Right atrium auricular region (tissue), 2 donors: ENCODE measurements at regions not wholly inside any gene's neighbourhood (a gene's known extent, or its start where the extent isn't known, plus 50 kb on each side); places are given as distances from the start of the nearest gene placed in this dataset.

Source experiments
- DNase-seq: peaks from one replicate; pipeline ENCODE4 v3.0.0-alpha.2; 2019; ENCODE audit warnings: low spot score
- H3K27ac ChIP-seq, 2 donors: fragments of 200-600 bp; sonication (generic); 1 replicate in 1 of 2; 2 replicates in 1 of 2; pipeline ENCODE4 v1.5.1; 2016 to 2019
- H3K27me3 ChIP-seq, 2 donors: fragments of 200-600 bp; sonication (generic); one replicate each; pipeline versions ENCODE4 v1.5.1 to v1.6.0; 2017 to 2019
- H3K36me3 ChIP-seq: fragments of 200-600 bp; sonication (generic); one replicate; pipeline ENCODE4 v1.5.1; 2016
- H3K4me1 ChIP-seq, 2 donors: fragments of 200-600 bp; sonication (generic); one replicate each; pipeline versions ENCODE4 v1.5.1 to v1.6.0; 2017 to 2019
- H3K4me3 ChIP-seq, 2 donors: fragments of 200-600 bp; sonication (generic); 1 replicate in 1 of 2; 2 replicates in 1 of 2; pipeline ENCODE4 v1.5.1; 2017 to 2019; ENCODE audit warnings: mild to moderate bottlenecking in 1 of 2, moderate library complexity in 1 of 2
- H3K9me3 ChIP-seq, 2 donors: fragments of 200-600 bp; sonication (generic); one replicate each; pipeline ENCODE4 v1.5.1; 2019
- CTCF ChIP-seq, 2 donors: fragments of 200-600 bp; sonication (generic); IDR thresholded peaks; one replicate each; pipeline ENCODE4 v1.5.1; 2019; ENCODE audit warnings: antibody characterized with exemption in 2 of 2

- Histone ChIP-seq H3K27ac (no peak overlapping the region), H3K4me3 (no peak overlapping the region), H3K9me3 (no peaks in the 10 kb centered on the region), H3K36me3 (no peaks in the 10 kb centered on the region), H3K27me3 (no peaks in the 10 kb centered on the region), H3K4me1 (no peaks in the 10 kb centered on the region)
- TF ChIP-seq CTCF (IDR thresholded peaks at IDR 0.05) = no peak
- no peak for DNase-seq
These were observed 140.1 kb downstream of the NXPE2 start for GRCh38 chr11:114818382-114818781.

- H3K9me3 ChIP-seq = peaks cover 0 to 6% of the 10 kb centered on the region in 2 donors
- no peak for DNase-seq
- H3K4me1 ChIP-seq = no peaks in the 10 kb centered on the region
- no peak for TF ChIP-seq CTCF (IDR thresholded peaks at IDR 0.05)
- H3K27me3 ChIP-seq = no peaks in the 10 kb centered on the region
- H3K27ac ChIP-seq = no peak overlapping the region
- H3K4me3 ChIP-seq = no peak overlapping the region
- no peaks in the 10 kb centered on the region for H3K36me3 ChIP-seq
These were observed 140.7 kb downstream of the NXPE2 start for GRCh38 chr11:114819028-114819427.

GRCh38 chr11:114820621-114821020 lies 142.3 kb downstream of the NXPE2 start:
- Histone ChIP-seq H3K36me3 (no peaks in the 10 kb centered on the region), H3K4me1 (no peaks in the 10 kb centered on the region), H3K4me3 (no peak overlapping the region), H3K27me3 (no peaks in the 10 kb centered on the region), H3K27ac (no peak overlapping the region), H3K9me3 (peaks cover 0 to 11% of the 10 kb centered on the region in 2 donors)
- TF ChIP-seq CTCF (IDR thresholded peaks at IDR 0.05) = no peak
- no peak for DNase-seq

- Histone ChIP-seq H3K36me3 (no peaks in the 10 kb centered on the region), H3K27me3 (no peaks in the 10 kb centered on the region)
- no peak for DNase-seq
These were observed 143.5 kb downstream of the NXPE2 start for GRCh38 chr11:114821621-114822412.

GRCh38 chr11:114826910-114827442 lies 148.6 kb downstream of the NXPE2 start:
- TF ChIP-seq CTCF (IDR thresholded peaks at IDR 0.05) = no peak
- H3K9me3 ChIP-seq = peaks cover 0 to 11% of the 10 kb centered on the region in 2 donors

More at GRCh38 chr11:114821621-114822412, 143.5 kb downstream of the NXPE2 start:
- Histone ChIP-seq H3K9me3 (peaks cover 0 to 11% of the 10 kb centered on the region in 2 donors), H3K27ac (no peak overlapping the region), H3K4me1 (no peaks in the 10 kb centered on the region), H3K4me3 (no peak overlapping the region)
- TF ChIP-seq CTCF (IDR thresholded peaks at IDR 0.05) = no peak

More at GRCh38 chr11:114826910-114827442, 148.6 kb downstream of the NXPE2 start:
- Histone ChIP-seq H3K27ac (no peak overlapping the region), H3K4me3 (no peak overlapping the region), H3K36me3 (no peaks in the 10 kb centered on the region), H3K4me1 (no peaks in the 10 kb centered on the region), H3K27me3 (no peaks in the 10 kb centered on the region)
- no peak for DNase-seq
